GM23248 (cell line): ENCODE measurements at regions not wholly inside any gene's neighbourhood (a gene's known extent, or its start where the extent isn't known, plus 50 kb on each side); places are given as distances from the start of the nearest gene placed in this dataset.

Experiments used
- EZH2 ChIP-seq: fragments of 200-600 bp; sonication (generic); IDR thresholded peaks from 2 replicates; pipeline ENCODE4 v1.6.1; 2018; ENCODE audit warnings: antibody characterized with exemption, mild to moderate bottlenecking; ENCODE audit not compliant: insufficient read depth, poor library complexity, severe bottlenecking
- EZH2phosphoT487 ChIP-seq: fragments of 200-600 bp; sonication (generic); IDR thresholded peaks from 2 replicates; pipeline ENCODE4 v1.6.1; 2018; ENCODE audit warnings: antibody characterized with exemption, moderate library complexity, mild to moderate bottlenecking, low read depth; ENCODE audit not compliant: insufficient read depth

- TF ChIP-seq EZH2 (no peak), EZH2phosphoT487 (no peak)
Observed at GRCh38 chr10:56298941-56299340, 62.1 kb downstream of the ZWINT start.
